ENCODE measurements at regions not wholly inside any gene's neighbourhood (a gene's known extent, or its start where the extent isn't known, plus 50 kb on each side); places are given as distances from the start of the nearest gene placed in this dataset.

GRCh38 chr9:117945286-117945685, 241.1 kb downstream of the TLR4 start:
- DNase-seq = no peak

DNA sequence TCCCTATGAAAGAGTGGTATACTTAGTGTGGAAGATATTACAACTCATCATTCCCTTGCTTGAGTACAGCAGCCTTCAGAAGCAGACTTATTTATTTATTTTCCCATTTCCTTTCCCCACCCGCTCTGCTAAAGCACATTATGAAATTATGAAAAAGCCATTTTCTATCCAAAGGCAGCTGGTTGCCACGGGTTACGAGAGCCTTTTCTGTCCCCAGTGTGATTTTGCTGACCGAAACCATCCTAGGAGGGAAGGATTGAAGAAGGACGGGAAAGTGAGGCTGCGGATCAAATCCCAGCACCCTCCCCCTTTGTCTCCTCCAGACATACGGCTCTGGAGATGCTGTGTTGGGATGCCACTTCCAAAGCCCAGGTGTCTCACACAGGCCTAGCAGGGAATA, 246.9 kb downstream of the TLR4 start:
- no peak for DNase-seq

DNA sequence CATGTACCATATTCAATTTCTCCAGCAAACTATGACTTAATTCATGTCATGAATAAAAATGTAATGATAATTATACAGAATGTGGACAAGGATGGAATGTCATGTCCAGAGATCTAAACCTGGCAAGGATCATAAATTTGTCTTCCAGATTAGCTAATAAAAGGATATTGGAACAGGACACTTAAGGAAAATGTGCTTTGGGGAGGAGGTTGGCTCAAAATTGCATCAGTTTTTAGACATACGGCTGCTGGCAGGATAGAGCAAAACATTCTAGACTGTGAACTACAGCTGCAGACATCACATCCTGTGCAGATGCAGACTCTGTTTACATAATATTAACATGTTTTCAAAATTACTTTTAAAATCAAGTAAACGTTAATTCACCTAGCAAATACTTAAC, 248.4 kb downstream of the TLR4 start:
- DNase-seq = no peak

GRCh38 chr9:117957267-117957666, 253.1 kb downstream of the TLR4 start:
- DNase-seq = peak; percentile 67

- DNase-seq = no peak
Observed at GRCh38 chr9:117958726-117959125, 254.5 kb downstream of the TLR4 start.

DNA sequence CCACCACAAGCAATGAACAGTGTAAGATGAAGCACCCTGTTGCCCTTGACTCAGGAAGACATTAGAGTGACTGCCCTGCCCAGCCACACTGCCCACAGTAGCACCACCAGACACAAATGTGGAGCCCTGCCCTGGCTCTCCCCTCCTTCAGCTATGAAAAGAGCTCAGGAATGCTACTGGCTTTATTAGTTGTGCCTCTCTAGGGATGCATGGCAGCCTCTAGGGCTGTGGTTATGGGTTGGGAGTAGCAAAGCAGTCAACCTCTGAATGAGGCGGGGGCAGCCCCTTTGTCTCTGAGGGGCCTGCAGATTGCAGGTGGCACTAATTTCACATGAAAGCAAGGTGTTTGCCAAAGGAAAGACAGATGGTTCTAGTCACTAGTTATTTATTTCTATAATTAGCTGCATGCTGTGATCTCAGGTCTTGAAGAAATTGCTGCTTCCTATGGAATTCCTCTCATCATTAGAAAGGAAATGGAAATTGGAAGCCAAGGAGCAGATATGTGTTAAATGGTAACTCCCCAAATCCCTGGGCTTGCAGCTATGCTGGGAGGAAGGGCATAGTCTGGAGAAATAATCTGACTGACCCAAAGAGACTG, 259.4 kb downstream of the TLR4 start:
- DNase-seq = no peak

DNA sequence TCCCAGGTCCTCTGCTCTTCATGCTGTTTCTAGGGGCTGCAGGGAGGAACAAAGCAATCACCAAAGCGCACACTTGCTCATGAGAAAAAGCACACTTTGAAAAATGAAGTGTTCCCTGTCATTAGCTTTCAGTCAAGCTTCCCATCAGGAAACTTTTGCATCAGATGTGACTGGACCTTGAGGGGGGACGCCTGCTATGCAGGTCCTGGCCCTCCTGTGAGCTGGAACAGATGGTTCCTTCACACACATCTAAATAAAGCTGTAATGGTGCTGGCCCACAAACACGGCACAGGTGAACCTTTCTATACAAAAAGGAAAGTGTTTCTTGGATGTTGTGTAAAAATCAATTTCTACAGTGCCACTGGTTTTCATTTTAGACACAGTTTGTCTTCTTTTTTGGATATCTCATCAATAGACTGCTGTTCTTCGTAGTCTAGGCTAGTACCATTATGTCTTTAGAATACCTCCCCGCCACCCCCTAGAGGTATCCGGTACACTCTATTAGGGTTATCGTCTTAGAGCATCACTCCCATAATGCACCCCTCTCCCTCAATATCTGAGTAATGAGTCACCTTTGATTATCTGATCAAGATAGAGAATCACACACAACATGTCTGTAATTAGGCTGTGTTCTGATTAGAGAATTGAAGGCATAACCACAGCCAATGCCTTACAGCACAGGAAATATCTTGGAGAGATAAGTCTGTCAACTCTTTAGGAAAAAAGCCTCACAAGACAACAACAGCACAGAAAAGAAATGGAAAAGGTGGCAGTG, 266.3 kb downstream of the TLR4 start:
- DNase-seq = no peak

DNA sequence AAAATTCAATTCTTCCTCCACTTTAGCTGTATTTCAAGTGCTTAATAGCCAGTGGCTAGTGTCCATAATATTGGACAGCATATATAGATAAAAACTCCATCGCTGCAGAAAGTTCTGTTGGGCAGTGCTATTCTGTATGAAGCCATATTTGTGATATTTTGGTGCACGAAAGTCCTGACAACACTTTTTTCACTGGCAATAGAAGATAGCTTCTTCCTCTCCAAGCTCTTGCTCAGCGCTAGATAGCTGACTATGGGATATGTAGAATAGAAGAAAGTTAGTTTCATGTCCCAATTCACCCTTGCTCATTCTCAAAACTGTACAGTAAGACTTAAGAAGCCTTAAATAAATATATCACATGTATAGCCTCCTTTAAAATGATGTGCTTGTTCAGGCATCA, 269.9 kb downstream of the TLR4 start:
- DNase-seq = no peak

- no peak for DNase-seq
Observed at GRCh38 chr9:117979914-117980313, 275.7 kb downstream of the TLR4 start.

DNA sequence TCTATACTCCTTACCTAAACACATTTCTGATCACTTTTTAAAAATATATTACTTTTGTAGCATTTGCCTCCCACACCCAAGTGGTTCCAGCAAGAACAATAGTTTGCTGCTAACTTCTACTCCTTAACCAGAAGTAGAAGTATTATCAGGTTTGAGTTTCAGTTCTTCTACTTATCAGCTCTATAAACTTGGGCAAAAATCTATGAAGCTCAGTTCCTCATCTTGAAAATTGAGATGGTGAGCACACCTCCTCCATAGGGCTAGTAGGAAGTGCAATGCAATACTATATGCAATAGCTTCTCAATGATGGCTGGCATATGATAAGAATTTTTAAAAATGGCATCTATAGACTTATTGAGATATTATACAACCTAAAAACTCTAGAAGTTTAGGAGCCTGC, 283.7 kb downstream of the TLR4 start:
- no peak for DNase-seq

DNA sequence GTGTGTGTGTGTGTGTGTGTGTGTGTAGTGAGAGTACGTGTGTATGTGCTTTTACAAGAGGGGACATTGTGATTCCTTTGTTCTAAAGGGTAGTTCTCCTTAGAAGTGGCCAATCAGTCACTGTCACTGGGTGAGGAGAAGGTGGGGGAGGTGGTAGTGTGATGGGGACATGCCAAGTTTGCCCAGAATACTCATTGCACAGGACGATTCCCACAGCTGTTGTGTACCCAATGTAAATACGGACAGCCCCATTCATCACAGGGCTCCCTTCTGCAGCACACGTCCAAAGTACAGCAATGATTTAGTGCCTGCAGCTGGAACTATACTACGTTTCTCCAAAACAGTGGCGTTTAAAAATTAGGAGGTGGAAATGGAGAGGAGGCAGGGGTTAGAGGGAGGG, 287.8 kb downstream of the TLR4 start:
- DNase-seq = peak; percentile 25

DNA sequence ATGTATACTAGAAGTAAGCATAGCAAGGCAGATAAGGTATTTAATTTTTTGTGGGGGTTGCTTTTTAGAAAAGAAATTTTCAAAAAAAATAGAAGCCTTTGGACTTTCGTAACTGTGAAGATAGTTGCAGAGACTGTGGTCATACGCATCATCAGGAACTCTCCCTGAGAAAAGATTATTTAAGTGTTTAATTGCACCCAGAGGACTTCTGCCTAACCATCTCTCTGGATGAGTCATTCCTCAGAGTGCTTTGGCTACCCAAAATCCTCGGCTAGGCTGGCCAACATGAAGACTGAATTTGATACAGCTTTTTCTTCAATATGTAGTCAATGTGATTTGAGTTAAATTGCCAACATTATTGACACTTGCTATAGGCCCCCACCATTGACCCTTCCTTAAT, 296.4 kb downstream of the TLR4 start:
- DNase-seq = no peak

GRCh38 chr9:118003240-118003639, 299.0 kb downstream of the TLR4 start:
- DNase-seq = no peak

GRCh38 chr9:118008246-118008645, 304.0 kb downstream of the TLR4 start:
- DNase-seq = no peak

- DNase-seq = no peak
Observed at GRCh38 chr9:118009614-118010013, 305.4 kb downstream of the TLR4 start.

DNA sequence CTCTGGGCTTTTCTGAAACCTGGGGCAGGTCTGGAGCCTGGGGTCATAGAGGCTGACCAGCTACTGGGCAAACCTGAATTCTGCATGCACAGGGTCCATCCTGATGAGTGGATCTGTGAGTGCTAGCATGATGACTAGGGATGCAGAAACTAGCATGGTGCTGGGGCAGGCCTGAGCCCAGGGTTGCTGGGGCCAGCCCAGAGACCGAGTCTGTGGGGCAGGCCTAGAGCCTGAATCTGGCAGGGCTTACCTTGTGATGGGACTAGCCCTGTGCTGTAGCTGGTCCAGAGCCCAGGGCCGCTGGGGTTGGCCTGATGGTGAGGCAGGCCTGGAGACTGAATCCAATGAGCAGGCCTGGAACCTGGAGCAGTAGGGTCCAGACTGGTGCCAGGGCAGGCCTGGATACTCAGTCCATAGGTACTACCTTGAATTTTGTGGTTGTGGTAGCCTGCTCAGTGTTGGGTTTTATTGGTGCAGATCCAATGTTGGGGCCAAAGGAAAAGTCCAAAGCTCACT, 313.5 kb downstream of the TLR4 start:
- DNase-seq = no peak

DNA sequence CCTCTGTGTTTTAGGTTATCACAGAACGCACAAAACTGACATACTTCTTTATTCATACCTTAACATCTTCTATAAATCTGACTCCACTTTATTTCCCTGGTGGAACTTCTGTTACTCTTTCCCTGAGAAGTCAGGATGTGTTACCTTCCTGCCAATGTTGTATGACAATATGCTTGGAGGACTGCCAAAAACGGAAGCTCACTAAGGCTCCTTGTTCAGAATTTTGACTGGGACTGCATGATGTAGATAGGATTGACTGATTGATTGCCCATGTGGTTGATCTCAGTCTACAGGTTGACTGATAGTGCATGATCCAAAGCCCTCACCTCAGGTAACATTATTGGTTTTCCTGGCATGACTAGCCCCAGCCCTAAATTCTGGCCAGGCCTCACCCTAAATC, 319.4 kb downstream of the TLR4 start:
- no peak for DNase-seq

GRCh38 chr9:118028225-118028624, 324.0 kb downstream of the TLR4 start:
- no peak for DNase-seq

DNA sequence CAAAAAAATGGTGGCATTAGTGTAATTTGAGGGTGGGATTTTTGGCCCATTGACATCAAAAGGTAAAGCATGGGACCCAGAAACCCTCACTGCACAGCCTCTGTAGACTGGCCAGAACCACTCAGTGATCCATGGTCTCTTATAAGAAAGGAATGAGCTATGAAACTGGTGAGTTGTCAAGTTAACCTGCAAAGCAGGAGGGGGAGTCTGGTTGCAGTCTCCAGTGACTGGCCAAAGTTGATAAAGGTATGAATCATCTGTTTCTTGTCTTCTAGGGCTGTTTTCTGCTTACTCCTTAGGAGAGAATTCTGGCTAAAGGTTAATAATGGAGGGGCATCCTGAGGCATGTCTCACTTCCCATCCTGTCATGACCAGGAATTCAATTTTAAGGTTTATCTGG, 325.2 kb downstream of the TLR4 start:
- no peak for DNase-seq

- no peak for DNase-seq
Observed at GRCh38 chr9:118034701-118035100, 330.5 kb downstream of the TLR4 start.

DNA sequence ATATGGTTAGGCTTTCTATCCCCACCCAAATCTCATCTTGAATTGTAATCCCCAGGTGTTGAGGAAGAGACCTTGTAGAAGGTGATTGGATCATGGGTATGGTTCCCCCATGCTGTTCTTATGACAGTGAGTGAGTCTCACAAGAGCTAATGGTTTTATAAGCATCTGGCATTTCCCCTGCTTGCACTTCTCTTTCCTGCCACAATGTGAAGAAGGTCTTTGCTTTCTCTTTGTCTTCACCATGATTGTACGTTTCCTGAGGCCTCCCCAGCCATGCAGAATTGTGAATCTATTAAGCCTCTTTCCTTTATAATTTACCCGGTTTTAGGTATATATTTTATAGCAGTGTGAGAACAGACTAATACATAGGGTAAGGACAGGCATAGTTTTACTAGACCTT, 334.5 kb downstream of the TLR4 start:
- DNase-seq = no peak

DNA sequence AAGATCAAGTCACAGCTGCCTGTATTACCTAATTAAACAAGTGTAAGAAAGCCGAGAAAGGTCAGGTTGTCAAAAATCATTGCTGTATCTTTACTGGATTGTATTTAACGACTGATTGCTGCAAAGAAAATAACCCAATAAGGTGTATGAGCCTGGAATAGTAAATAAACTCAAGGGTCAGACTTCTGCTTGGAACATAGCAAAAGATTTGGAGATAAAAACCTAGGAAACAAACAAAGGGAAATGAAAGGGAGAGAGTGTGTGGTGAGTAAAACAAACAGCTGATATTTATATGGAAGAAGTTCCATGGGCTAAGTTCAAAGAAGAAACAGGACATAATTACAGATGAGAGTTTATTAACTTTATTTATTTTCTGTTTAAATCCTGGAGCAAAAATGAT, 354.0 kb downstream of the TLR4 start:
- no peak for DNase-seq

GRCh38 chr9:118059484-118060278, 355.5 kb downstream of the TLR4 start:
- no peak for DNase-seq

DNA sequence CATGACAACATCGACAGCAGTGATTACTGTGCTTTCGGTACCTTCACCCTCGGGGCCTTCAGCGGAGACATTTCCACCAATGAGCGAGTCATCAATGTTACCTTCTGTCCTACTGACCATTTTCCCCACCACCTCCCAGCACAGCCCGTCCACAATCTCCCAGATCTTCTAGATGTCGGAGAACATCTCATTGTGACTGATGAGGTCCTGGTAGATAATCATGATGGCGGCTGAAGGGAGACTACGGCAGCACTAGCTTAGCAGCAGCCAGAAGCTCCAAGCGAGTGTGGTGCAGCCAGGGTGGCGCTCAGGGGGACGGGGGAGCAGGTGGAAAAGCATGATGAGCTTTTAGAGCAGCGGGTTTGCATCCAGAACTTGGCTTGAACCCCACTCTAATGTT, 379.0 kb downstream of the TLR4 start:
- DNase-seq = no peak

All from NCI-H1436 treated with DMSO at 0.1 percent for 48 hours (cell line).